HG02981 (cell line): ENCODE measurements at regions not wholly inside any gene's neighbourhood (a gene's known extent, or its start where the extent isn't known, plus 50 kb on each side); places are given as distances from the start of the nearest gene placed in this dataset.

Experiments used
- ATAC-seq: cut with Tn5 transposase; IDR thresholded peaks from one replicate; pipeline ENCODE4 v1.9.1; 2021; ENCODE audit warnings: mild to moderate bottlenecking, moderate library complexity; ENCODE audit not compliant: unreplicated experiment

DNA sequence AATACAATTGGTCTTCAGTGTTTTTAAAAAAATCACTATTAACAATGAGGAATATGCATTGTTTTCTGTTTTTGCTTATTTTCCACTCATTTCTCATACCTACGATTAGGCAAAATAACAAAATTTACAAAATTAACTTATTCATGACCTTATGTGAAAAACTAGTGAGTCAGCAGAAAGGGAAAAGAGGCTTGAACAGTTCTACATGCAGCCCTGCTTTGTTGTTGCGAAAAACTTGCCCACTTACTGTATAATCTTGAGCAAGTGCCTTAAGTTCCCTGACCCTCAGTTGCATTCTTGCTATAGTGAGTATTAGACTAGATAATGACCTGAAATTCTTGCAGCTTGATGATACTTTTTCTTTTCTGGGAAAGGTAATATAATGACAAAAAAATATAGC is 551.1 kb upstream of the BCHE start:
- ATAC-seq = no peak

- ATAC-seq = no peak
Measured at GRCh38 chr3:166372571-166373106, 535.4 kb upstream of the BCHE start.

DNA sequence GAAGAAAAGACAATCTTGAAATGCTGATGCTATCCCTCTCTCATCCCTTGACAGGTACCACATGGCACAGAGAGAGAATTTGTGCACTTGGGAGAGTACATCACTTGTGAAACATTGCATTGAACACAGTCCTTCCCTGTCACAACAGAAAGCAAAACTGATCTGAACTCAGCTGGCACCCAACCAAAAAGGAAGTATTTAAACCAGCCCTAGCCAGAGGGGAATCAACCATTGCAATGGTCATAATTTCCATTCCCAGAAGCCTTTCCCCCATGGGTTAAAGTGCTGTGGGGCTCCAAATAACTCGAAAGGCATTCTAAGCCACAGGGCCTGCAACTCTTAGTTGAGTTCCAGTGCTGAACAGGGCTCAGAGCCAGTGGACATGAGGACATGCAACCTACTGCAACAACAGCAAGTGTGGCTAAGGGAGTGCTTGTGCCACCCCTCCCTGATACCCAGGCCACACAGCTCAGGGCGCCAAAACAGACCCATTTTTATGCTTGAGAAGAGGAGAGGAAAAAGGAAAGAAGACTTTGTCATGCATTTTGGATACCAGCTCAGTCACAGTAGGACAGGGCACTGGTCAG is 530.8 kb upstream of the BCHE start:
- no peak for ATAC-seq

DNA sequence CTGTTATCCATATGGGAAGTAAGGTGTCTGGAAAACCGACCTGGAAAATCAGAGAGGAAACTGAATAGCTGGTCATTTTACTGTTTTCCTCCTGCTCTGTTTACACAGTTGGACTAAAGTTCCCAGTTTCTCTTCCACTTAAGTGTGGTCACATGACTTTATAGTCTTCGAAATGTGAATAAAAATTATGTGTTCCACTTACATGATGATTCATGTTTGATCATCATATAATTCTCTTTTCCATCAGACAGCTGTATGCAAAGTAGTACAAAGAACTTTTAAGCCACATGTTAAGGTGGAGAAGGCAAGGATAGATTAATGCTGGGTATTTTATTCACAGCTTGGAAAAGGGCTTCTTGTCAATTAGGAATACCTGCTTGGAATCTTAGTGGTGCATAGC is 525.5 kb upstream of the BCHE start:
- ATAC-seq = no peak

- ATAC-seq = no peak
Measured at GRCh38 chr3:166360720-166361119, 523.5 kb upstream of the BCHE start.

DNA sequence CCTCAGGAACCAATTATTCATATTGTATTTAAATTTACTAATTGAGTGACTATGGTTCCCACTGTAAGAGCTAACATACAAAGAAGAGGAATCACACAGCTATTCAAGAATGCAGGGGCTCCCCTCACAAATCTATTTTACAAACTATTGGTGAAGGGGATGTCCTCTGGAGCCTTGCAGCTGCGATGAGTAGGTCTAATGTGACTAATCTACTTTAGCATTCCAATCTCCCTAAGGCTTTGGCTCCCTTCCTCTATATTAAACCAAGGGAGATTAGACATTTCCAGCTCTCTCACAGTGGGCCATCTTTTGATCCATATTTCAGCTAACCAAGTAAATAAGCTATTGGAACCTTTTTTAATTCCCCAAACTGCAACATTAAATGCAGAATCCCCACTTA is 514.2 kb upstream of the BCHE start:
- no peak for ATAC-seq

DNA sequence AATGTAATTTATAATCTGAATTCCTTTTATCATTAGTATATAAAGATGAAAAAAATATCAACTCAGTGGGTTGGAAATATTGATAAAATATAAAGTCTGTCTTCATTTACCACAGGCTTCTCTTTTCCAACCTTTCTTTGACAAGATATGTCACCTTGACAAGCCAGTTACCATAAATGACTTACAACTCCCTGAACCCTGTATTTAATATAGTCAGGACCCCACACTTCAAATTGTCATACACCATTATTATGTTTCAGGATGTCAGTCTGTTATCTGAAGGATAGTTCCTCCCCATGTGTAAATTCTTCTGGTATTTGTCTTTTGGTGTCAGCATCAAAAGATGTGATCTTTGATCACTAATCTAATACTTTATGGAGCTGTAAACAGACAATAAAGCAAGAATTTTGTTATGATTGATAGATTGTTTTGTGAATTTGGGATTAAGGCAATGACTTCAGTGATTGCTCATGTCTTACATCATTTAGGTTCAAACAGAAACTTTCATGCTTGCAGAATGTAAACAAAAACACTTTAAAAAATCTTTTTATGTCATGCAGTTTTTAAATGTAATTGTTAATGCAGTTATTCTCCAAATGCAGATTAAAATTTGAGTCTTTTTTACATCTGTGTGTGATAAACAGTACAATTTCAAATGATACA is 503.5 kb upstream of the BCHE start:
- ATAC-seq = no peak

GRCh38 chr3:166324401-166324800 is 487.2 kb upstream of the BCHE start:
- no peak for ATAC-seq

GRCh38 chr3:166322391-166322790 is 485.2 kb upstream of the BCHE start:
- ATAC-seq = no peak

GRCh38 chr3:166307756-166308350 is 470.6 kb upstream of the BCHE start:
- ATAC-seq = no peak

DNA sequence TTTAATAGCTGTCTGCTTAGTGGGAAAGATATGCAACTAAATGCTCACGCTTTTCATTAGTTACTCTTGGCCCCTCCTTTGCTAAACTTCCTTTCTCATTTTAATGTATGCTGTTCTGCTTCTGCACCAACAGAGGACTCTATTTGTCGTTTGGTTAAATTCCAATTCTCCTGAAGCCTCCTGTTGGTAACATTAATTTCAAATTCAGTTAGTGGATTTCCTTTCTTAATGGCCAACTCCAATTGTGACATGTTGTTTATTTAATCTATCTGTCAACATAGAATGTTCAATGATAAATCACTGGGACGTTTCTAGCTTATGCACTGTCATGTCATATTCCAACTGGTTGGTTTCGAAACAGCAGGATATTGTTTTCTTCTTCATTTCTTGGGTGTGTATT is 467.4 kb upstream of the BCHE start:
- no peak for ATAC-seq

GRCh38 chr3:166303681-166304080 is 466.5 kb upstream of the BCHE start:
- no peak for ATAC-seq

DNA sequence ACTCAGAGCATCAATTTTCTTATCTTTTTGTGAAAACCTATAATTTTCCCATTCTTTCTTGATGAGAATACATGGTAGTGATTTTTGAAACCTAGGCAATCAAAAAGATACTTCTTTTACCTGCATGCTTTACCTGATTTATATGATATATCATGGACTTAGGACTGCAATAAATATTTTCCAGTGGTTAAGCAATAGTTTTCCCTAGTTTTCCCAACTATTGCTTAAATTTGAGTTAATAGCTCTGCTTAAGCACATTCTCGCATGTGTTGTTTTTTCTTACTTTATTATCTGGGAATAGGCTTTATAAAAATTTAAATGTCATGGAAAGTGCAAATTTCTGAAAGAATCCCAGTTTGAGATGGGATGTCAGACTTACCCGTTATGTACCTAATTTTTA is 465.1 kb upstream of the BCHE start:
- no peak for ATAC-seq

GRCh38 chr3:166296179-166296783 is 459.1 kb upstream of the BCHE start:
- ATAC-seq = no peak

GRCh38 chr3:166291186-166291955 is 454.1 kb upstream of the BCHE start:
- ATAC-seq = no peak

DNA sequence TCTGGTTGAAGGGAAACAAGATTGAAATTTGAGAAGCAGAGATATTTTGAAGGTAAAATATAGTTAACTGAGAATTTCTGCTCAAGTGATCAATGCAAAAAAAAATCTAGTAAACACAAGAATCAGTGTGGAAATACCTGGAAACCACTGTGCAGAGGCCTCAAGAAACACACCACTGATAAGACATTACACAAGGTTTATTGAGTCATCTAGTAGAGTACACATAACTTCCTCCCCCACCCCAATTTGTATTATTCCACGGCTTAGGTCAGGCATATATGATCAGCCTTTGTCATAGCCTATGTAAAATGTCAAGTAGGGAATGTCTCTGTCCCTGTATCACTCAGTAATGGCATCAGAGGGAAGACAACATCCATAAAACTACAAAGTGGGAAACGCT is 447.8 kb upstream of the BCHE start:
- ATAC-seq = no peak

- ATAC-seq = no peak
Measured at GRCh38 chr3:166283840-166284239, 446.6 kb upstream of the BCHE start.

- no peak for ATAC-seq
Measured at GRCh38 chr3:166282931-166283330, 445.7 kb upstream of the BCHE start.

DNA sequence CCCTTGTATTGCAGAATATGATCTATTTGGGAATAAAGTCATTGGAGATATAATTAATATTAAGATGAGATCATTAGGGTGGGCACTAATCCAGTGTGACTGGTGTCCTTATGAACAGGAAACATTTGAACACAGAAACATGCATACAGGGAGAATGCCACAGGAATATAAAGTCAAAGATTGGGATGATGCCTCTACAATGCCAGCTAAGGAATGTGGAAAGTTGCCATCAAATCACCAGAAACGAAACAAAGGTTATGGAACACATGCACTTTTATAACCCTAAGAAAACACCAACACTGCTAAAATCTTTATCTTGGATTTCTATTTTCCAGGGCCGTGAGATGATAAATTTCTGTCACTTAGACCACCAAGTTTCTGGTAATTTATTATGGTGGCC is 442.4 kb upstream of the BCHE start:
- no peak for ATAC-seq

- ATAC-seq = no peak
Measured at GRCh38 chr3:166275024-166275390, 437.8 kb upstream of the BCHE start.

GRCh38 chr3:166274351-166275023 is 437.3 kb upstream of the BCHE start:
- ATAC-seq = no peak
